ENCODE measurements at regions not wholly inside any gene's neighbourhood (a gene's known extent, or its start where the extent isn't known, plus 50 kb on each side); places are given as distances from the start of the nearest gene placed in this dataset.
"Not testable (repeated sequence)": the region's sequence is repeated elsewhere in the genome, so short reads cannot be mapped to it uniquely, and the experiment has no call there.

DNA sequence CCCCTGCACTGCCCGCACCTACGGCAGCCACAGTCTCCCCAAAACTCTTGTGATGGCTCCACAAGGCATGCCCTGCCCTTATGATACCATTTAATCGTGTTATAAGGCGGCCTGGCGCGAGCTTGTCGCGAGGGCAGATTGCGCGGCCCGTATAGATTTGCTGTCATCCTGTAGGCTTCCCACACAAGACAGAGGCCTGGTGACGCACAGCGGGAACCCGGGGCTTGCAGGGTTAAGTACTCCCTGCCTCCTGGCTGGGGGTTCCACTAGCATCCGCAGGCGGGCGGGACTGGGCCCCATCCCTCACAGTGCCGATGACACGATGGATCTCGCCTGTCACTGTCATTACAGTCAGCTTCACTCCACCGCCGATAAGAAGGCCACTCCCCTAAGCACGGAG is 364.9 kb upstream of the IRX2 start:
- DNase-seq (ENCODE audit: low read depth in 2 of 2): no peak

DNA sequence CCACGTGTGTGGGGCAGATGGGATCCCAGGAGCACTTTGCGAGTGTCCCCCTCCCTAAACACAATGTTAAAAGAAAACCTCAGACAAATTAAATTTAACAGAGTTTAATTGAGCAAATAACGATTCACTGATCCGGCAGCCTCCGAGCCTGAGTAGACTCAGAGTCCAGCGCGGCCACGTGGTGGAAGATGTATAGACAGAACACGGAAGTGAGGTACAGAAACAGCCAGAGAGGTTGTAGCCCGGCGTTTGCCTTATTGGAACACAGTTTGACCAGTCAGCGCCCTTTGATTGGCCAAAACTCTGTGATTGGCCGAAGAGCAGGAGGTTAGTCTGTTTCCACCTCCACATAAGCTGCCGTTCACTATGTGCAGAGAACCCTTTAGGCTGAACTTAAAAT is 363.0 kb upstream of the IRX2 start:
- DNase-seq (ENCODE audit: low read depth in 2 of 2): no peak

DNA sequence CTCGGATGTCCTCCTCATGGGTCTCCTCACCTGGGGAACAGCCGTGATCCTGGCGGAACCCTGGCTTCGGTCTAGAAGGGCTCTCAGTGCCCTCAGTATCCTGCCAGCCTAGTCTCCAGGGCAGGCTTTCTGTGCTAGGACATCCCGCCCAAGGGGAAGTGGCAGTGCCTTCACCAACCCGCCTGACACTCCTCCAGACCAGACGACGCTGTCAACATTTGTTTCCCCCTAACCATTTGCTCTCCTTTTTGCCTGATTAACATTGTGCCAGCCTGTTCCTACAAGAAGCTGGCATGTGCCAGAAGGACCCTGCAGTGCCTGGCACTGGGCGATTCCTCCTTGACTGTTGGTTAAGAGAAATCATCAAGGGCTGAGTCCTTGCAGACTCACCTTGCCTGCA is 358.9 kb upstream of the IRX2 start:
- DNase-seq (ENCODE audit: low read depth in 2 of 2): no peak

DNA sequence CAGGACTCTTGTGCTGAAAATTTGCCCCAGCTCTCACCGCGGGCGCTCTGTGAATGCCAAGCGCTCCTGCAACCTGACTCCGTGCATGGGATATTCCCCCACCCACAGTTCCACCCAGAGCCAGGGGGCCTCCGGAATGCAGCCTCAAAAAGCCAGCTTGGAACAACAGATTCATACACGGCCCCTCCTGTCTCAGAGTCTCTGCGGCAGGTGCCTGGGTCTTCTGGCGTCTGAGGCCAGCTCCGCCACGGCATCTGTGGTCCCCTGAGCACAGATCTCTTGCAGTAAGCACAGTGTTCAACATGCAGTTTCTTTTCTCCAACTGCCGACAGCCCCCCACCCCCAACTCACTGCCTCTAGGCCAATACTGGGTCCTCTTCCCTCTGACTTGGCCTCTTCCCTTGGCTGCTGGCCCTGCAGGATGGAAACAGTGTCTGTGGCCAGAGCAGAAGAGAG is 355.7 kb upstream of the IRX2 start:
- no peak for DNase-seq (ENCODE audit: low read depth in 2 of 2)

DNA sequence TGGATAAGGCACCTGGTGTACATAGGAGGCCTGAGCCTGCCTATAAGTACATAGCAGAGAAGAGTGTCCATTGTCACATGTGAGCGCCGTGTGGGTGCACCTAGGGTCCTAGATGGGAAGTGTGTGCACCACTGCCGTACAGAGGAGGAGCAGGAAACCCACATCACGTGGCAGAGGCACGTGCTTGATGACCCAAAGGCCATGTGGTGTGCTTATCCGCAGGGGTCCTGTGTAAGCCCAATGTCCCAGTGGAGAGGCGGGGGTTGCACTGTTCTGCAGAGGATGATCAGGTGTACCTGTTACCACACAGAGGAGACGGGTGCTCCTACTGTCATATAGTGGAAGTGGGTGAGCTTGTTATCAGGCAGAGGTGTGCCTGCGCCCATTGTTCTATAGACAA is 354.1 kb upstream of the IRX2 start:
- DNase-seq (ENCODE audit: low read depth in 2 of 2): no peak

DNA sequence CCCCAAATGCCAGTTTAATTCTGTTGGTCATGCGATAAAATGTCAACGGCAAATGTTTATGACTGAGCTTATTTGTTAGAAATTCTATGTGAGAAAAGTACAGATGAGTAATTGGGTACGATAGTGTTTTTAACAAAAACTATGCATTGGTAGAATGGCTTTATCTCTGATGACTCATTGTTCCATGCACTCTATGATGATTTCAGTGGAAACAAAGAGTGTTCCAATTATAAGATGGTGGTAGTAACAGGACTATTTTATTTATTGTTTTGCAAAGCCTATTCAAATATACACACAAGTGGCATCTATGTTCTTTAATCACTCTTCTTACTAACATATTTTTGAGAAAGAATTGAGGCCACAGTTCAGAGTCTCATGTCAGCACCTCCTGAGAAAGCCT is 353.7 kb upstream of the IRX2 start:
- no peak for DNase-seq (ENCODE audit: low read depth in 2 of 2)

DNA sequence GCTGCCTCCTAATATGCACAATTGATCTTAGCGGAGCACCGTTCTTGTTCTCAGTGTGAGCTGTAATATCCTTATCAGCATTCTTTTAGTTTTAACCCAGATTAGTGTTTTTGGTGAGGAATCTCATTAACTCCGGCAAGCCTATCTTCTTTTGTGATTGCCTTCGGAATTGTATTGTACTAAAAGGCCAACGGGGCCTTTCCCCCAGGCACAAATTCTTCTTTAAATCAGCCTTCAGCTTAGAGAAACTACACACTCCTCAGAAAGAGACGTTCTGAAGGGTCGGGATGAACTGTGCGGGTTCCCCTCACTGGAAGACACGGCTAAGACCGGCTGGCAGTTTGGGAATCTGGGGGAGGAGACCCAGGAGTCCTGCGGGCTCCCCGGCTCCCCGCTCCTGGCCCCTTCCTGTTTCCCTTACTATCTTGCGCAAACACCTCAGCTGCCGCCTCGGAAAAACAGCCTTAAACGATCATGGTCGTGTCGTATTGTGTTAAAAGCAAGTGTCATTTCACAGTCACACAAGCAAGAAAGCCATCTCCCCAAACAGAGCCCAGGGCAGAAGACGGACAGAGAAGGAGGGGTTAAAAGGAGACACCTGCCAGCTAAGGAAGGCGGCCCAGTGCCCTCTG is 353.1 kb upstream of the IRX2 start:
- DNase-seq (ENCODE audit: low read depth in 2 of 2): no peak

DNA sequence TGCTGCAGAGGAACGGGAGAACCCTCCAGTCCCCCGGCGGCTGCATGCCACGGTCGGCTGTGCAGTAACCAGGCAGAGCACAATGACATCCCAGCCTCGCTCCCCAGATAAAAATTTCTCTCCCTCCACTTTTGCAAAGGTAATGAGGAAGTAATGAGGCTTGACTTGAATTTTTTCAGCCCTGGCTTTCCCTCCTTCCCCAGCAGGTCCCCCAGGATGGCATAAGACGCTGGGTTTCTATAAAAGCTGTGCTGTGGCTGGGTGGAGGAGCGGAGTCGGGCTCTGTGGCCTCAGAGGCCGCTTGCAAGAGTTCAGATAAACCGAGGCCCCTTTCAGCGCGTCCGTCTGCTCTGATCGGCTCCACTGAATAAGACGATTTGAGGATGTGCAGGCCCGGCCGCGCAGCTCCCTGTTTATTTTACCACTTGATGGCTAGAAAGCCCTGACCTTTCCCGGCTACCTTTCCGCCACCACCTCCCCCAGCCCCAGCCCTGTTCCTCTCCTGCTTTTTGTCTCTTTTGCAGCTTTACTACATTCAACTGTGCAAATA is 351.9 kb upstream of the IRX2 start:
- no peak for DNase-seq (ENCODE audit: low read depth in 2 of 2)

DNA sequence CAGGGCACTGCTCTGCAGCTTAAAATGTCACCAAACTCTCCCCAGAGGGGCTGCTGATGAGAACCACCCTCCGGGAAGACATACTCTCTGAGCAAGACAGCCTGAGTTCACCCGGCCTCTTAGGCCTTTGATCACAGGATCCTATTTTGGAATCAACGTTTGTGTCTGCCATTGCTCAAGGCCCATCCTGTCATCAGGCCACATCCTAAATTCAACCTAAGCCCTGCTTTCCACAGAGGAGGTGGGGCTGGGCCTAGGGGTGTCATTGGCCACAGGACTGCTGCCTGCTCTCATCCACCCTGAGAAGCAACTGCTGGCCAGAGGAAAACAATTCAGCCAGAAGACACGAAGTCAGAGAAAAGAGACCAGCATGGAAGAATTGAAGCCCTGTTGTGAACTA is 351.1 kb upstream of the IRX2 start:
- DNase-seq (ENCODE audit: low read depth in 2 of 2): no peak

DNA sequence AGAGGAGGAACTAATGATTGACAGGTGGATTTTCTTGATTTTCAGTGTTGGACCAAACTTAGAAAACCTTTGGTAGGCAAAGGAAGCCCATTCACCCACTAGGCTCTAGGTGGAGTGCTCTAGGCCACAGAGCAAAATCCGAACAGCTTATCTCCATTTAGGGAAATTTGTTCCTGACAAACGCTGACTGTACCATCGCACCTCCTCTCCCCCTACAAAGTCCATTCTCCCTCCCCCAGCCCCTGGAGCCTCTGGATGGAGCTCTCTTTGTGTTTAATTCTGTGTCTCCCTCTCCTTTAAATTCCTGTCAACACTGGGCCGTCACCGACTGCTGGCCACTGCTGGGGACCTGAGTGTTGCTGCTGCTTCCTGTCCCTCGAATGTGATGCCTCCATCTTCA is 350.1 kb upstream of the IRX2 start:
- no peak for DNase-seq (ENCODE audit: low read depth in 2 of 2)

DNA sequence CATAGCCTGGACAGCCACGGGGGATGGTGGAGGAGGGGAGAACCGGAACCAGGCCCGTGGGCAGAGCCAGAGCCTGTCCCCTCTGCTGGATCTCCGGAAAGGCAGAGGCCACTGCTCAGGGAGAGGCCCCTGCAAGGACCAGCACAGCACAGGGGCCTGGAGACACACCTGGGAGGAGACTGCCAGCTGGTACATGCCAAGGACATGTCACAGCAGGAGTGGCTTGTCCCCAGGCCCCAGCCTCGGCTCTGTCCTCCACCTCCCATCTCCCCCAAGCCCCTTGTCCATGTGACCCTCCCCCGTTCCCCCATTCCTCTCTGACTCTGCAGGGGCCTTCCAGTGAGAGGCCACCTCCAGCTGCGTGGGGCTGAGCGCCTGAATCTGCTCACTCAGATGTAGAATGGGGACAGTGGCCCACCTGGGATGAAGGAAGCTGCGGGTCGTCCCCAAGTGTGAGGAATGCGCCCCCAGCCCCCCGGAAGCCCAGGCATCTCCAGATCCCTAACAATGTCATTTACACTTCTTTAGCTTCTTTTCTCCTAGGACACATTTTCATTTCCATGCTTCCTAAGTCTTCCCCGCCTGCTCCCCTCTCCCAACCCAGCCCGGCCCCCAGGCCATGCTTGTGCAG is 349.6 kb upstream of the IRX2 start:
- DNase-seq (ENCODE audit: low read depth in 2 of 2): no peak

DNA sequence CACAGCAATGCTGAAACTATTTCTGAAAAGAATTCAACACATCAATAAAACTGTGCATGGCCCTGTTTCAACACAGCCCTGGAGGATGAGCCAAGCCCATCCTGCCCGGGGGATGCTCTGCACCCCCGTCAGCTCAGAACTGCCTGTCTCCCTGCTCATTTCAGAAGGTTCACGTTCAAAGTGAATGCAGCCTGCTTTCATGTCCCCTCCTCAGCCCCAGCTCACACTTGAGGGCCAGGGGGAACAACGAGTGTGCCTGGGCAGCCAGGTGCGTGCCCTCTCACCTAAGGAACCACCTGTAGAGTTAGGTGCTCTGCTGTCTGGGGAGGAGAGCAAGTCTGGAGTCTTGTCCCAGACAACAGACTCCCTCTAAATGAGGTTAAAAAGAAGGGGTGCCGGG is 348.5 kb upstream of the IRX2 start:
- no peak for DNase-seq (ENCODE audit: low read depth in 2 of 2)

DNA sequence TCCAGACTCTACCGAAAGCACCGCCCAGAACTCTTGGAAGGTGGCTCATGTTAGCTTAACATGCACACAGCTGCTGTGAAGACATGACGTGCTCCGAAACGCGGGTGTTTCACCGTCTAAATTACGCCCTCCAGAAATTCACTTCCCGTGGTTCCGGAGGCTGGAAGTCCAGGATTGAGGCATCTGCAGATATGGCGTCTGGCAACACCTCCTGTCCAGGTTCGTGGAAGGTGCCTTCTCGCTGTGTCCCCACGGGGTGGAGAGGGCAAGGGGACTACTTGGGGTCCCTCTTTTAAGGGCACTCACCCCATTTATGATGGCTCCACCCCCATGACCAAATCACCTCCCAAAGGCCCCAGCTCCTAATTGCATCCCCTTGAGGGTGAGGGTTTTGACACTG is 348.0 kb upstream of the IRX2 start:
- DNase-seq (ENCODE audit: low read depth in 2 of 2): no peak

DNA sequence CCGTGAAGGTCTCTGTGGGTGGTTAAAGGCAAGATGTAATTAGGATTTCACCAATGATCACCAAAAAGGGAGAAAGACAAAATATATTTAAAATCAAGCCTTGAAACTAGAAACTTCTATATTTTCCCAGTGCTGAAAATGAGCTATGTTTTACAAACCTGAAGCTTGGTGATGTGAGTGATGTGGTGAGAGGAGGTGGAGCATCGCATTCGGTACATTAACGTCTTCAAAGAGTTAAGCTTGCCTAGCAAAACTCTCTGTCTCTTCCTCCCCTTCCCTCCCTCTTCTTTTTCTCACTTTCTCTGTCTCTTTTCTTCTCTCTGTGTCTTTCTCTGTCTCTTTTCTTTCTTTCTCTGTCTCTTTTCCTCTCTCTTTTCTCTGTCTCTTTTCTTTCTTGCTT is 347.3 kb upstream of the IRX2 start:
- no peak for DNase-seq (ENCODE audit: low read depth in 2 of 2)

DNA sequence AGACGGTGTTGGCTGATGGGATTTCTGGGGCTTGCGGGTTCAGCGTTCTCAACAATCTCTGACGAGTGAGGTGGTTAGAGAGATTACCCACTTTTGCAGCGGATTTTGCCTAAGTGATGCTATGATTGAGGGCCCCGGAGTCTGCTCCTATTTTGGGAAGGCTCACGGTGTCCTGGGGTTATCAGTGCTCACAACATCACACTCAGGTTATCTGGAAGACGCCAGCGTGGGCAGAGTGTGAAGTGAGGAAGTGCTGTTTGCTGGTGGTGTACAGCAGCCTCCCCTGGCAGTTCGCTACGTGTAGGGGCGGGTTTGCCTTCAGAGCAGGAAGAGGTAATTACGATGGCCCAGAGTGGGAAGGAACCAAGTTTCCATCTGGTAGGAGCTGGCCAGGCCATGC is 341.2 kb upstream of the IRX2 start:
- DNase-seq (ENCODE audit: low read depth in 2 of 2): no peak

DNA sequence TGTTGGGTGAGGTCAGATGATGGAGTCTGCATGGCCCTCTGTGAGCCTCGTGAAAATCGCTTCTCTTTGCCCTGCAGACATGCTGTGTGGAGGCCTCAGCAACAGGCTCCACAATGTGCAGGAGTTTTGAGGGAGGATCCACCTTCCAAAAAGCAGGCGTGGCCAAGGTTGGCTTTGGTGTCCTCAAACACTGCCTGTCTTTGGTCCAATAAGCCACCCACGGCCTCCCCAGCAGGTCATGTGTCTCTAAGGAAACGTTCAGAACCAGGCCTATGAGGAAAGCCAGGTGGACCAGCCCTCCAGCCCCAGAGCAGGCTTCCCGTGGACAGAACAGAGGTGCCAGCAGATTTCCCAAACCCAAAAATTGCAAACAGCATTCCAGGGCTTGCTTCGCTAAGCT is 340.7 kb upstream of the IRX2 start:
- DNase-seq (ENCODE audit: low read depth in 2 of 2): no peak

DNA sequence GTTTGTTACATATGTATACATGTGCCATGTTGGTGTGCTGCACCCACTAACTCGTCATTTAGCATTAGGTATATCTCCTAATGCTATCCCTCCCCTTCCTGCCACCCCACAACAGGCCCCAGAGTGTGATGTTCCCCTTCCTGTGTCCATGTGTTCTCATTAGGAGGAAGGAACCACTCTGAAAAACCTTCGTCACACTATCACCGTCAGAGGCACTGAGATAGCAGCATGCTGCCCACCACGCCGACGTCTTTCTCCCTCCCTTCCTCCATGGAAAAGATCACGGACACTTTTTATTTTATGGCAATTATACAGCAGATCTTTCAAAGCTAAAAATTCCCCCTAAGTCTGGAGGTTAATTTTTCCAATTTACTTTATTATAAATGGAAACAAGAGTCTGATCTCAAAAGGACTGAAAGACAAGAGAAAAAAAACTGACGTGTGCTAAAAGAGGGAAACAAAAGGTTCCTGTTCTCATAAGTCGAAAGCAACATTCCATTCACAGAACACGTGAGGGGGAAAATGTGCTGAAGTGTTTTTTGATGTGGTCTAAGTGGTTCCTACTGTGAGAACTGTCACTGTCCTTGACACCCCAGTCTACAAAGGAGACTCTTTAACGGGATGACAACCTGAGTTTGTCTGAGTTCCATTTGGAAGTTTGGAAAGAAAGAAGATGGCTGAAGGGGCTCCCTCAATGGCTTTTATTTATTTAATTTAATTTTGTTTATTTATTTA is 339.7 kb upstream of the IRX2 start:
- no peak for DNase-seq (ENCODE audit: low read depth in 2 of 2)

DNA sequence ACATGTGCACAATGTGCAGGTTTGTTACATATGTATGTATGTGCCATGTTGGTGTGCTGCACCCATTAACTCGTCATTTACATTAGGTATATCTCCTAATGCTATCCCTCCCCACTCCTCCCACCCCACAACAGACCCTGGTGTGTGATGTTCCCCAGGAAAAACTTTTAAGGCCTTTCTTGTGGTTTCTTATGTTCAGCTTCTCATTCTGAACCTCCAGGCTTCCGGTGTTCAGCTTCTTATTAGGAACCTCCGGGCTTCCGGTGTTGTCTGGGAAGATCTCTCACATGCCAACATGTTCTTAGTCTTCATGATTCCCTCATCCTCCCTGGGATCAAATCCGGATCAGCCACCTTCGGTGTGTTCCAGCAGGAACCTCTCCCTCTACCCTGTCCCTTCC is 338.8 kb upstream of the IRX2 start:
- not testable (repeated sequence) for DNase-seq (ENCODE audit: low read depth in 2 of 2)

DNA sequence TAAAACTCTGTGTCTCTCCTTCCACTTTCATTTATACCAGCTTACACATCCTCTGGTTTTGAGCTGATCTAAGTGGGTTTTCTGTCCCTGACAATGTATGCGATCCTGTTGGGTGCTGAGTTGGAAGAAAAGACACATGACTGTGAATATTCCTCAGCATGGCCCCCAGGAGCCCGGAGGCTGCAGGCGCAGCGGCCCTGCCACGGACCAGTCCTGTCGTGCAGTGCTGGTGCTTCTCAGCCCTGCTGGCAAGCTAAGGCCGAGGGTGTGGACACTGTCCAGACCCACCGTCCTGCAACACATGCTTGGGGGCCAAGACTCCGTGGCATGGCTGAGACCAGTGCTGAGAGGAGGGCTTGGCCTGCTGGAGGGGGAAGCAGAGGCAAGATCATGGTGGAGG is 328.9 kb upstream of the IRX2 start:
- DNase-seq (ENCODE audit: low read depth in 2 of 2): no peak

DNA sequence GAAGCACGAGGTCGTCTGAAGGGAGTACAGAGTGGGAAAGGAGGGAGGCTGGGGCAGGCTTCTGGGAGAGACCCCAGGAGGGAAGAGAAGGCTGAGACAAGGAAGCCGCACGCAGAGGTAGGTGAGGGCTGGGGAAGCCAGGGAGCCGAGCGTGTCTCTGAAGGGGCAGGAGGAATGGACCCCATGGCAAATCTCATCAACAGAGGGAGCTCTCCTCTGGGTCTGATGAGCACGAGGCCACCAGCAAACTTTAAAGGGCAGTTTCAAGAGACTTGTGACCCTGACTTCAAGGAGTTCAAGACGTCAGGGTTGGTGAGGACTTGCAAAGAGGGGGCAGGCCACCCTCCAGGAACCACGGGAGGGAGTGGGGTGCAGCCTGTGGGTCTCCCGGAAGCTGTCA is 326.2 kb upstream of the IRX2 start:
- no peak for DNase-seq (ENCODE audit: low read depth in 2 of 2)

DNA sequence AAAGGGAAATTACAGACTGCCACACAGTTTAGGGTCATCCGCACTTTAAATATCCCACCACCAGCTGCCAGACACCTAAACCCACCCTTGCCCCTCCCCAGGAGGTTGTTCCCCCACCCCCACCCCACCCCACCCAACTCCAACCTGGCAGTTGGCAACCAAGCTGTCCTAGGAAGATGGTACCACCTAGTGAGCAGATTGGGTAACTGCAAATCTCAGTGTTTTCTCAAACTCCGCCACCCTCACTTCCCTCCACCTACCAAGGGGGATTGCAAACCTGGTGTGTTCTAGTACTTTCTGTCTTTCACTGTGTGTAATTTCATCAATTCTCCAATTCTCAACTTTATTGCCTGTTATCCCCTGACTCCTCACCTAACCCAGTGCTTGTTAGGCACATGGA is 323.8 kb upstream of the IRX2 start:
- no peak for DNase-seq (ENCODE audit: low read depth in 2 of 2)

DNA sequence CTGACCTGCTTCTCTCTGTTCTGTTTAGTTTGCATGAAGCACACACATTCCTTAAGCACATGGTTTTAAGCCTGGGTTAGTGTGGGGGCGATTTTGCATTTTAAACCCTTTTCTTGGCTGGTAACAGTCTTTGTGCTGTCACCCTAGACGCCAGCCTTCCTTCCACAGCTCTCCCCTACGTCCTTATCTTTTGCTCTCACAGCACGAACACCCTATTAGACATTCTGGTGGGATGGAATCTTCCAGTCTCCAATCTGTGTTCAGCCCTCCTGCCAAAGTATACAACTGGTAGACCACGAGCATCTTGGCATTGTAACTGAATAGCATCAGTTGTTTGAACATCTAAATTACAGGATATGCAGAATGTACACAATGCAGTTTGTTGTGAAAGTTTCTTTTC is 316.9 kb upstream of the IRX2 start:
- DNase-seq (ENCODE audit: low read depth in 2 of 2): no peak

DNA sequence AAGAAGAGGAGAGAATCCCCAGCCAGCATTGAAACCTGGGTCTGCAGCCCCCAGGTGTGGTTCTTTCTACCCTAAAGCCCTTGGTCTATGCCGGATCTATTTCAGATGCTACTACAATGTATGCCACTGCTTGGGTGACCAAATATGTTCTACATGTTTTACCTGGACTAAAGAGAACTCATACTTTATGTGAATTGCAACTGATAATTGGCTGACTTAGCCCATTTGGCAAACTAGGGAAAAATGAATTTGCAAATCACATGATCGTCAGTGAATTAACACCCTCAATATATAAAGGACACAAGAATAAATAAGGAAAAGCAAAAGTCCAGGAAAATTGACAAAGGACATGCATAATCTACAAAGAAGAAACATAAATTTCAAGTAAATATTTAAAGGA is 308.8 kb upstream of the IRX2 start:
- no peak for DNase-seq (ENCODE audit: low read depth in 2 of 2)
